ENCODE measurements at regions not wholly inside any gene's neighbourhood (a gene's known extent, or its start where the extent isn't known, plus 50 kb on each side); places are given as distances from the start of the nearest gene placed in this dataset.
"Not testable (repeated sequence)": the region's sequence is repeated elsewhere in the genome, so short reads cannot be mapped to it uniquely, and the experiment has no call there.

- H3K9ac ChIP-seq (ENCODE audit: low read depth, low read length): no peak overlapping the region
- no peaks in the 10 kb centered on the region for H3K9me3 ChIP-seq (replicated peaks; ENCODE audit: low read length)
- no peaks in the 10 kb centered on the region for H3K4me1 ChIP-seq (ENCODE audit: control insufficient read depth, insufficient read depth, low read length)
- no peaks in the 10 kb centered on the region for H3K36me3 ChIP-seq (ENCODE audit: insufficient read depth, low read length)
- no peak overlapping the region for H3K4me2 ChIP-seq (ENCODE audit: low read length)
- no peaks in the 10 kb centered on the region for H3K27me3 ChIP-seq (ENCODE audit: control insufficient read depth, insufficient read depth, low read length)
- no peak overlapping the region for H3K4me3 ChIP-seq (ENCODE audit: low read length)
Observed at GRCh38 chr13:80817979-80818378, 477.1 kb upstream of the SPRY2 start.

GRCh38 chr13:80814541-80814940 is 473.6 kb upstream of the SPRY2 start:
- H3K4me1 ChIP-seq (ENCODE audit: control insufficient read depth, insufficient read depth, low read length): no peaks in the 10 kb centered on the region
- H3K4me3 ChIP-seq (ENCODE audit: low read length): no peak overlapping the region
- H3K9me3 ChIP-seq (replicated peaks; ENCODE audit: low read length): no peaks in the 10 kb centered on the region
- no peaks in the 10 kb centered on the region for H3K27me3 ChIP-seq (ENCODE audit: control insufficient read depth, insufficient read depth, low read length)
- H3K9ac ChIP-seq (ENCODE audit: low read depth, low read length): no peak overlapping the region
- H3K4me2 ChIP-seq (ENCODE audit: low read length): no peak overlapping the region
- no peaks in the 10 kb centered on the region for H3K36me3 ChIP-seq (ENCODE audit: insufficient read depth, low read length)

GRCh38 chr13:80810294-80810693 is 469.4 kb upstream of the SPRY2 start:
- H3K9ac ChIP-seq (ENCODE audit: low read depth, low read length); H3K9me3 ChIP-seq (replicated peaks; ENCODE audit: low read length); H3K27me3 ChIP-seq (ENCODE audit: control insufficient read depth, insufficient read depth, low read length); H3K4me3 ChIP-seq (ENCODE audit: low read length); H3K4me1 ChIP-seq (ENCODE audit: control insufficient read depth, insufficient read depth, low read length); H3K4me2 ChIP-seq (ENCODE audit: low read length); H3K36me3 ChIP-seq (ENCODE audit: insufficient read depth, low read length): not testable (repeated sequence)

GRCh38 chr13:80802946-80803345 is 462.0 kb upstream of the SPRY2 start:
- H3K4me3 ChIP-seq (ENCODE audit: low read length): no peak overlapping the region
- no peaks in the 10 kb centered on the region for H3K9me3 ChIP-seq (replicated peaks; ENCODE audit: low read length)
- no peak overlapping the region for H3K9ac ChIP-seq (ENCODE audit: low read depth, low read length)
- no peaks in the 10 kb centered on the region for H3K36me3 ChIP-seq (ENCODE audit: insufficient read depth, low read length)
- H3K4me1 ChIP-seq (ENCODE audit: control insufficient read depth, insufficient read depth, low read length): no peaks in the 10 kb centered on the region
- no peak overlapping the region for H3K4me2 ChIP-seq (ENCODE audit: low read length)
- H3K27me3 ChIP-seq (ENCODE audit: control insufficient read depth, insufficient read depth, low read length): no peaks in the 10 kb centered on the region

GRCh38 chr13:80798576-80799133 is 457.7 kb upstream of the SPRY2 start:
- Histone ChIP-seq H3K36me3 (ENCODE audit: insufficient read depth, low read length) (no peaks in the 10 kb centered on the region), H3K27me3 (ENCODE audit: control insufficient read depth, insufficient read depth, low read length) (no peaks in the 10 kb centered on the region), H3K4me2 (ENCODE audit: low read length) (no peak overlapping the region), H3K4me1 (ENCODE audit: control insufficient read depth, insufficient read depth, low read length) (no peaks in the 10 kb centered on the region), H3K4me3 (ENCODE audit: low read length) (no peak overlapping the region), H3K9me3 (replicated peaks; ENCODE audit: low read length) (no peaks in the 10 kb centered on the region), H3K9ac (ENCODE audit: low read depth, low read length) (no peak overlapping the region)

- no peaks in the 10 kb centered on the region for H3K36me3 ChIP-seq (ENCODE audit: insufficient read depth, low read length)
- H3K4me1 ChIP-seq (ENCODE audit: control insufficient read depth, insufficient read depth, low read length): peaks cover 10% of the 10 kb centered on the region
- H3K9ac ChIP-seq (ENCODE audit: low read depth, low read length): no peak overlapping the region
- no peaks in the 10 kb centered on the region for H3K9me3 ChIP-seq (replicated peaks; ENCODE audit: low read length)
- H3K27me3 ChIP-seq (ENCODE audit: control insufficient read depth, insufficient read depth, low read length): no peaks in the 10 kb centered on the region
- no peak overlapping the region for H3K4me2 ChIP-seq (ENCODE audit: low read length)
- no peak overlapping the region for H3K4me3 ChIP-seq (ENCODE audit: low read length)
Observed at GRCh38 chr13:80787604-80788003, 446.7 kb upstream of the SPRY2 start.

GRCh38 chr13:80783926-80784565 is 443.1 kb upstream of the SPRY2 start:
- H3K4me1 ChIP-seq (ENCODE audit: control insufficient read depth, insufficient read depth, low read length): peaks cover 18% of the 10 kb centered on the region
- H3K9ac ChIP-seq (ENCODE audit: low read depth, low read length): peak overlapping the region; percentile 12
- H3K36me3 ChIP-seq (ENCODE audit: insufficient read depth, low read length): no peaks in the 10 kb centered on the region
- no peaks in the 10 kb centered on the region for H3K27me3 ChIP-seq (ENCODE audit: control insufficient read depth, insufficient read depth, low read length)
- H3K4me3 ChIP-seq (ENCODE audit: low read length): no peak overlapping the region
- peak overlapping the region; percentile 8 for H3K4me2 ChIP-seq (ENCODE audit: low read length)
- no peaks in the 10 kb centered on the region for H3K9me3 ChIP-seq (replicated peaks; ENCODE audit: low read length)

- Histone ChIP-seq H3K4me2 (ENCODE audit: low read length) (no peak overlapping the region), H3K4me3 (ENCODE audit: low read length) (no peak overlapping the region), H3K9ac (ENCODE audit: low read depth, low read length) (no peak overlapping the region), H3K9me3 (replicated peaks; ENCODE audit: low read length) (no peaks in the 10 kb centered on the region), H3K27me3 (ENCODE audit: control insufficient read depth, insufficient read depth, low read length) (no peaks in the 10 kb centered on the region), H3K4me1 (ENCODE audit: control insufficient read depth, insufficient read depth, low read length) (peaks cover 18% of the 10 kb centered on the region), H3K36me3 (ENCODE audit: insufficient read depth, low read length) (no peaks in the 10 kb centered on the region)
Observed at GRCh38 chr13:80782441-80782840, 441.5 kb upstream of the SPRY2 start.

GRCh38 chr13:80778297-80778696 is 437.4 kb upstream of the SPRY2 start:
- no peak overlapping the region for H3K4me3 ChIP-seq (ENCODE audit: low read length)
- peaks cover 8% of the 10 kb centered on the region for H3K4me1 ChIP-seq (ENCODE audit: control insufficient read depth, insufficient read depth, low read length)
- H3K27me3 ChIP-seq (ENCODE audit: control insufficient read depth, insufficient read depth, low read length): no peaks in the 10 kb centered on the region
- no peak overlapping the region for H3K4me2 ChIP-seq (ENCODE audit: low read length)
- no peaks in the 10 kb centered on the region for H3K36me3 ChIP-seq (ENCODE audit: insufficient read depth, low read length)
- no peak overlapping the region for H3K9ac ChIP-seq (ENCODE audit: low read depth, low read length)
- no peaks in the 10 kb centered on the region for H3K9me3 ChIP-seq (replicated peaks; ENCODE audit: low read length)

- Histone ChIP-seq H3K27me3 (ENCODE audit: control insufficient read depth, insufficient read depth, low read length) (no peaks in the 10 kb centered on the region), H3K4me3 (ENCODE audit: low read length) (no peak overlapping the region), H3K4me1 (ENCODE audit: control insufficient read depth, insufficient read depth, low read length) (no peaks in the 10 kb centered on the region), H3K9ac (ENCODE audit: low read depth, low read length) (no peak overlapping the region), H3K4me2 (ENCODE audit: low read length) (no peak overlapping the region), H3K9me3 (replicated peaks; ENCODE audit: low read length) (no peaks in the 10 kb centered on the region), H3K36me3 (ENCODE audit: insufficient read depth, low read length) (no peaks in the 10 kb centered on the region)
Observed at GRCh38 chr13:80757694-80758093, 416.8 kb upstream of the SPRY2 start.

- H3K4me2 ChIP-seq (ENCODE audit: low read length): no peak overlapping the region
- no peaks in the 10 kb centered on the region for H3K27me3 ChIP-seq (ENCODE audit: control insufficient read depth, insufficient read depth, low read length)
Observed at GRCh38 chr13:80755910-80756309, 415.0 kb upstream of the SPRY2 start.

GRCh38 chr13:80754441-80754840 is 413.5 kb upstream of the SPRY2 start:
- Histone ChIP-seq H3K9me3 (replicated peaks; ENCODE audit: low read length) (no peaks in the 10 kb centered on the region), H3K27me3 (ENCODE audit: control insufficient read depth, insufficient read depth, low read length) (no peaks in the 10 kb centered on the region), H3K36me3 (ENCODE audit: insufficient read depth, low read length) (no peaks in the 10 kb centered on the region), H3K4me1 (ENCODE audit: control insufficient read depth, insufficient read depth, low read length) (no peaks in the 10 kb centered on the region), H3K4me3 (ENCODE audit: low read length) (no peak overlapping the region), H3K4me2 (ENCODE audit: low read length) (no peak overlapping the region), H3K9ac (ENCODE audit: low read depth, low read length) (no peak overlapping the region)

More at GRCh38 chr13:80755910-80756309, 415.0 kb upstream of the SPRY2 start:
- Histone ChIP-seq H3K4me3 (ENCODE audit: low read length) (no peak overlapping the region), H3K36me3 (ENCODE audit: insufficient read depth, low read length) (no peaks in the 10 kb centered on the region), H3K4me1 (ENCODE audit: control insufficient read depth, insufficient read depth, low read length) (no peaks in the 10 kb centered on the region), H3K9ac (ENCODE audit: low read depth, low read length) (no peak overlapping the region), H3K9me3 (replicated peaks; ENCODE audit: low read length) (no peaks in the 10 kb centered on the region)

Data from skeletal muscle satellite cell (primary cell).